Naive B cell (primary cell): ENCODE measurements at regions not wholly inside any gene's neighbourhood (a gene's known extent, or its start where the extent isn't known, plus 50 kb on each side); places are given as distances from the start of the nearest gene placed in this dataset.

ENCODE experiments used
- ATAC-seq, 2 donors: fragments of 150-1000 bp; cut with Tn5 transposase; 2 replicates each; pipeline ENCODE4 v1.10.0; 2021; ENCODE audit warnings: low read depth in 2 of 2, mild to moderate bottlenecking in 2 of 2, moderate library complexity in 2 of 2
- DNase-seq: peaks from one replicate; pipeline ENCODE4 v3.0.0; 2022
- H3K27ac Mint-ChIP-seq, 6 donors: one replicate each; pipeline ENCODE4 v1.8.0; 2020 to 2022; ENCODE audit warnings: mild to moderate bottlenecking in 6 of 6, mixed read lengths in 6 of 6, moderate library complexity in 5 of 6, inconsistent platforms in 2 of 6
- H3K27me3 Mint-ChIP-seq, 3 donors: one replicate each; pipeline ENCODE4 v1.8.0; 2021 to 2022; ENCODE audit warnings: mixed read lengths in 3 of 3, mild to moderate bottlenecking in 1 of 3
- H3K36me3 Mint-ChIP-seq, 2 donors: one replicate each; pipeline ENCODE4 v1.8.0; 2020 to 2022; ENCODE audit warnings: mixed read lengths in 2 of 2, inconsistent platforms in 1 of 2, mild to moderate bottlenecking in 1 of 2
- H3K4me1 Mint-ChIP-seq, 3 donors: one replicate each; pipeline ENCODE4 v1.8.0; 2020 to 2022; ENCODE audit warnings: mixed read lengths in 3 of 3, inconsistent platforms in 1 of 3, mild to moderate bottlenecking in 1 of 3, moderate library complexity in 1 of 3
- H3K4me3 Mint-ChIP-seq, 8 donors: one replicate each; pipeline ENCODE4 v1.8.0; 2020 to 2022; ENCODE audit warnings: mild to moderate bottlenecking in 8 of 8, mixed read lengths in 8 of 8, moderate library complexity in 8 of 8, inconsistent platforms in 2 of 8
- H3K9me3 Mint-ChIP-seq, 7 donors: one replicate each; pipeline ENCODE4 v1.8.0; 2020 to 2022; ENCODE audit warnings: mixed read lengths in 7 of 7, mild to moderate bottlenecking in 5 of 7, inconsistent platforms in 2 of 7, moderate library complexity in 1 of 7

- H3K4me1 Mint-ChIP-seq: peaks cover 18 to 26% (median 18%) of the 10 kb centered on the region in 3 donors
Measured at GRCh38 chr1:234968451-234968850, 160.2 kb downstream of the TOMM20 start.

GRCh38 chr1:234967121-234967520 lies 161.5 kb downstream of the TOMM20 start:
- ATAC-seq (no peak), DNase-seq (no peak)
- no peak overlapping the region for H3K27ac Mint-ChIP-seq
- H3K27me3 Mint-ChIP-seq: peaks cover 4 to 13% (median 5%) of the 10 kb centered on the region in 3 donors
- no peaks in the 10 kb centered on the region for H3K36me3 Mint-ChIP-seq
- peaks cover 0 to 8% (median 0%) of the 10 kb centered on the region in 7 donors for H3K9me3 Mint-ChIP-seq
- H3K4me3 Mint-ChIP-seq: no peak overlapping the region
- H3K4me1 Mint-ChIP-seq: peaks cover 31 to 40% (median 31%) of the 10 kb centered on the region in 3 donors

More at GRCh38 chr1:234968451-234968850, 160.2 kb downstream of the TOMM20 start:
- H3K27ac Mint-ChIP-seq: peak overlapping the region in 1 of 6 donors; percentile 32
- no peak overlapping the region for H3K4me3 Mint-ChIP-seq
- H3K9me3 Mint-ChIP-seq: peaks cover 0 to 6% (median 0%) of the 10 kb centered on the region in 7 donors
- no peaks in the 10 kb centered on the region for H3K36me3 Mint-ChIP-seq
- no peak for DNase-seq
- peaks cover 4 to 13% (median 5%) of the 10 kb centered on the region in 3 donors for H3K27me3 Mint-ChIP-seq
- no peak for ATAC-seq

- ATAC-seq: no peak
- Mint-ChIP-seq H3K9me3 (peaks cover 0 to 8% (median 0%) of the 10 kb centered on the region in 7 donors), H3K27ac (peak overlapping the region in 4 of 6 donors; percentile 21 to 98 (median 59)), H3K4me3 (peak overlapping the region in 4 of 8 donors; percentile 8 to 79 (median 33)), H3K27me3 (peaks cover 0 to 13% (median 5%) of the 10 kb centered on the region in 3 donors), H3K36me3 (no peaks in the 10 kb centered on the region), H3K4me1 (peaks cover 44 to 54% (median 51%) of the 10 kb centered on the region in 3 donors)
- DNase-seq: no peak
Measured at GRCh38 chr1:234965111-234965510, 163.5 kb downstream of the TOMM20 start.

- H3K36me3 Mint-ChIP-seq: no peaks in the 10 kb centered on the region
- DNase-seq: no peak
- ATAC-seq: no peak
- peaks cover 0 to 8% (median 0%) of the 10 kb centered on the region in 7 donors for H3K9me3 Mint-ChIP-seq
- peak overlapping the region; percentile 96 to 100 (median 98) for H3K27ac Mint-ChIP-seq
- peaks cover 54 to 62% (median 54%) of the 10 kb centered on the region in 3 donors for H3K4me1 Mint-ChIP-seq
- H3K4me3 Mint-ChIP-seq: peak overlapping the region in 3 of 8 donors; percentile 5 to 91 (median 69)
- H3K27me3 Mint-ChIP-seq: peaks cover 0 to 7% (median 1%) of the 10 kb centered on the region in 3 donors
Measured at GRCh38 chr1:234963904-234964702, 164.5 kb downstream of the TOMM20 start.

GRCh38 chr1:234963180-234963903 lies 165.3 kb downstream of the TOMM20 start:
- Mint-ChIP-seq H3K4me1 (peaks cover 56 to 67% (median 57%) of the 10 kb centered on the region in 3 donors), H3K36me3 (no peaks in the 10 kb centered on the region), H3K9me3 (peaks cover 0 to 8% (median 0%) of the 10 kb centered on the region in 7 donors), H3K4me3 (peak overlapping the region; percentile 69 to 91 (median 80)), H3K27me3 (no peaks in the 10 kb centered on the region), H3K27ac (peak overlapping the region; percentile 96 to 100 (median 98))
- ATAC-seq (peak; percentile 96), DNase-seq (peak; percentile 93)

GRCh38 chr1:234962340-234962989 lies 166.2 kb downstream of the TOMM20 start:
- Mint-ChIP-seq H3K36me3 (no peaks in the 10 kb centered on the region), H3K9me3 (peaks cover 0 to 8% (median 0%) of the 10 kb centered on the region in 7 donors), H3K27ac (peak overlapping the region; percentile 96 to 100 (median 98)), H3K4me3 (peak overlapping the region; percentile 69 to 91 (median 80)), H3K4me1 (peaks cover 56 to 68% (median 57%) of the 10 kb centered on the region in 3 donors), H3K27me3 (no peaks in the 10 kb centered on the region)
- ATAC-seq (peak; percentile 20 to 40), DNase-seq (no peak)

- peaks cover 0 to 8% (median 0%) of the 10 kb centered on the region in 7 donors for H3K9me3 Mint-ChIP-seq
- no peaks in the 10 kb centered on the region for H3K36me3 Mint-ChIP-seq
- ATAC-seq (no peak), DNase-seq (no peak)
- peak overlapping the region; percentile 69 to 91 (median 80) for H3K4me3 Mint-ChIP-seq
- no peaks in the 10 kb centered on the region for H3K27me3 Mint-ChIP-seq
- H3K27ac Mint-ChIP-seq: peak overlapping the region; percentile 96 to 100 (median 98)
- peaks cover 56 to 72% (median 62%) of the 10 kb centered on the region in 3 donors for H3K4me1 Mint-ChIP-seq
Measured at GRCh38 chr1:234961456-234962339, 166.9 kb downstream of the TOMM20 start.

- Mint-ChIP-seq H3K27ac (peak overlapping the region; percentile 45 to 99 (median 74)), H3K36me3 (no peaks in the 10 kb centered on the region), H3K27me3 (no peaks in the 10 kb centered on the region), H3K4me3 (peak overlapping the region in 6 of 8 donors; percentile 0 to 73 (median 56)), H3K9me3 (peaks cover 0 to 8% (median 0%) of the 10 kb centered on the region in 7 donors), H3K4me1 (peaks cover 56 to 76% (median 62%) of the 10 kb centered on the region in 3 donors)
- DNase-seq (no peak), ATAC-seq (no peak)
Measured at GRCh38 chr1:234960722-234961455, 167.7 kb downstream of the TOMM20 start.

GRCh38 chr1:234958706-234959657 lies 169.7 kb downstream of the TOMM20 start:
- no peak for ATAC-seq
- Mint-ChIP-seq H3K4me3 (peak overlapping the region in 6 of 8 donors; percentile 48 to 76 (median 63)), H3K27ac (peak overlapping the region in 5 of 6 donors; percentile 76 to 97 (median 90)), H3K27me3 (no peaks in the 10 kb centered on the region), H3K4me1 (peaks cover 65 to 81% (median 69%) of the 10 kb centered on the region in 3 donors), H3K36me3 (no peaks in the 10 kb centered on the region), H3K9me3 (peaks cover 0 to 4% (median 0%) of the 10 kb centered on the region in 7 donors)
- no peak for DNase-seq

GRCh38 chr1:234958066-234958705 lies 170.5 kb downstream of the TOMM20 start:
- Mint-ChIP-seq H3K27ac (peak overlapping the region in 1 of 6 donors; percentile 27), H3K36me3 (no peaks in the 10 kb centered on the region), H3K9me3 (no peaks in the 10 kb centered on the region), H3K27me3 (no peaks in the 10 kb centered on the region), H3K4me3 (no peak overlapping the region), H3K4me1 (peaks cover 65 to 80% (median 70%) of the 10 kb centered on the region in 3 donors)
- no peak for DNase-seq
- no peak for ATAC-seq
